ENCODE measurements at regions not wholly inside any gene's neighbourhood (a gene's known extent, or its start where the extent isn't known, plus 50 kb on each side); places are given as distances from the start of the nearest gene placed in this dataset.

- no peaks in the 10 kb centered on the region for H3K4me1 Mint-ChIP-seq
- peaks cover 4% of the 10 kb centered on the region for H3K27me3 Mint-ChIP-seq
- H3K4me3 Mint-ChIP-seq = no peak overlapping the region
- H3K27ac Mint-ChIP-seq = no peak overlapping the region
- no peak for DNase-seq
- ATAC-seq = no peak
- no peaks in the 10 kb centered on the region for H3K9me3 Mint-ChIP-seq
Measured at GRCh38 chr11:116698080-116698479, 74.7 kb downstream of the BUD13 start.

- peak overlapping the region in 1 of 2 donors; percentile 57 for H3K27ac Mint-ChIP-seq
- no peaks in the 10 kb centered on the region for H3K4me1 Mint-ChIP-seq
- no peaks in the 10 kb centered on the region for H3K9me3 Mint-ChIP-seq
- no peak overlapping the region for H3K4me3 Mint-ChIP-seq
- no peak for DNase-seq
- ATAC-seq = no peak
- no peaks in the 10 kb centered on the region for H3K27me3 Mint-ChIP-seq
Measured at GRCh38 chr11:116697639-116698038, 75.1 kb downstream of the BUD13 start.

- ATAC-seq (no peak), DNase-seq (no peak)
- Mint-ChIP-seq H3K4me3 (no peak overlapping the region), H3K9me3 (no peaks in the 10 kb centered on the region), H3K27ac (no peak overlapping the region), H3K4me1 (no peaks in the 10 kb centered on the region), H3K27me3 (no peaks in the 10 kb centered on the region)
Measured at GRCh38 chr11:116697011-116697410, 75.8 kb downstream of the BUD13 start.

GRCh38 chr11:116696381-116696941 is 76.3 kb downstream of the BUD13 start:
- DNase-seq (no peak), ATAC-seq (no peak)
- Mint-ChIP-seq H3K4me3 (no peak overlapping the region), H3K27ac (no peak overlapping the region), H3K27me3 (no peaks in the 10 kb centered on the region), H3K9me3 (no peaks in the 10 kb centered on the region), H3K4me1 (no peaks in the 10 kb centered on the region)

DNA sequence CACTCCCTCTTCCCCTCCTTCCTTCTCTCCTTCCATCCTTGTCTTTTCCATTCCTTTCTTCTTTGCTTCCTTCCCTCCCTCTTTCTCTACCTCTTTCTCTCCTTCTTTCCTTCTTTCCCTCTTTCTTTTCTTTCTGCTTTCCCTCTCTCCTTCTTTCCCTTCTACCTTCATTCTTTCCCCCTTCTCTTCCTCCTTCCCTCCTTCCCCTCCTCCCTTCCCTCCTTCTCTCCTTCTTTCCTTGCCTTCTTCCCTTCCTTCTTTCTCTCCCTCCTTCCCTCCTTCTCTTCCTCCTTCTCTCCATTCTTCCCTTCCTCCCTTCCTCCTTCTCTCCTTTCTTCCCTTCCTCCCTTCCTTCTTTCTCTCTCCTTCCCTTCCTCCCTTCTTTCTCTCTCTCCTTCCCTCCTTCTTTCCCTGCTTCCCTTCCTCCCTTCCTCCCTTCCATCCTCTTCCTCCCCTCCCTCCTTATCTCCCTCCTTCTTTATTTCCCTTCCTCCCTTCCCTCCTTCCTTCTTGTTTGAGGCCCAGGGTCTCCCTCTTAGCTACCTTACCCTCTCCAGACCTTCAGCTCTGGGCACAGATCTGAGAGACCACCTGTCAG is 77.0 kb downstream of the BUD13 start:
- DNase-seq (no peak), ATAC-seq (no peak)
- Mint-ChIP-seq H3K4me3 (no peak overlapping the region), H3K27me3 (no peaks in the 10 kb centered on the region), H3K9me3 (no peaks in the 10 kb centered on the region), H3K27ac (no peak overlapping the region), H3K4me1 (no peaks in the 10 kb centered on the region)

GRCh38 chr11:116694815-116695590 is 77.8 kb downstream of the BUD13 start:
- Mint-ChIP-seq H3K27ac (no peak overlapping the region), H3K9me3 (no peaks in the 10 kb centered on the region), H3K4me1 (no peaks in the 10 kb centered on the region), H3K27me3 (no peaks in the 10 kb centered on the region), H3K4me3 (no peak overlapping the region)
- no peak for ATAC-seq
- no peak for DNase-seq

GRCh38 chr11:116694349-116694725 is 78.5 kb downstream of the BUD13 start:
- no peak for ATAC-seq
- Mint-ChIP-seq H3K4me3 (no peak overlapping the region), H3K27me3 (no peaks in the 10 kb centered on the region), H3K9me3 (no peaks in the 10 kb centered on the region), H3K4me1 (no peaks in the 10 kb centered on the region), H3K27ac (no peak overlapping the region)
- no peak for DNase-seq

DNA sequence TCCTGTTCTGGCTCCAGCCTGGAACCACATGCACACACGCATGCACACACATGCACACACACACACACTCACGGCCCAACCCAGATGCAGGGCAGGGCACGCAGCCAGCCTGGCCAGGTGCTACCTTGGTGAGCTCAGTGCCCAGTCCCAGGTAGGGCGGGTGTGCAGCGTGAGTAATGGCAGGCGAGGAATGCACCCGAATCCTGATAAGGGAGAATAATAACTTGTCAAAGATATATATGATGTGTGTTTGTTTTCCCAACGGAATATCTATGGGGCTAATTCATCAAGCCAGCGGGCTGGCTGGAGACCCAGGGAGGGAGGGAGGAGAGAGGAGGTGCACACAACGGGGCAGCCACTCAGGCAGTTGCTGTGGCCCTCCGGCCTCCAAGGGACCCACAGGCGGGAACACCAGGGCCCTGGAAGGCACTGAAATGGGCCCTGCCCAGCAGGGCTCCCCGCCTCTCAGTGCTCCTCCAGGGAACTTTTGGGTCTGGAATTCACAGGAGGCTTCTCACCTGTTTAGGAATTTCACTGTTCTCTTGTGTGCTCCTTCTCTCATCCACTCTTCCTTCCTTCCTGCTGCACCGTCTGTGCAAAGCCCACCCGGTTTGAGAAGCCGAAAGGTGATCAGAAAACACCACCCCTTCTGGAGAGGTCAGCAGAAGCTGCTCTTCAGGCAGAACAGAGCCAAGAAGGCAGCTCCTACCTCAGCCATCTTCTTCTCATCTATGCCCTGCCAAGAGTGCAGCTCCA is 79.0 kb downstream of the BUD13 start:
- no peaks in the 10 kb centered on the region for H3K27me3 Mint-ChIP-seq
- H3K4me1 Mint-ChIP-seq = no peaks in the 10 kb centered on the region
- H3K9me3 Mint-ChIP-seq = no peaks in the 10 kb centered on the region
- no peak overlapping the region for H3K4me3 Mint-ChIP-seq
- H3K27ac Mint-ChIP-seq = no peak overlapping the region
- ATAC-seq (no peak), DNase-seq (no peak)

DNA sequence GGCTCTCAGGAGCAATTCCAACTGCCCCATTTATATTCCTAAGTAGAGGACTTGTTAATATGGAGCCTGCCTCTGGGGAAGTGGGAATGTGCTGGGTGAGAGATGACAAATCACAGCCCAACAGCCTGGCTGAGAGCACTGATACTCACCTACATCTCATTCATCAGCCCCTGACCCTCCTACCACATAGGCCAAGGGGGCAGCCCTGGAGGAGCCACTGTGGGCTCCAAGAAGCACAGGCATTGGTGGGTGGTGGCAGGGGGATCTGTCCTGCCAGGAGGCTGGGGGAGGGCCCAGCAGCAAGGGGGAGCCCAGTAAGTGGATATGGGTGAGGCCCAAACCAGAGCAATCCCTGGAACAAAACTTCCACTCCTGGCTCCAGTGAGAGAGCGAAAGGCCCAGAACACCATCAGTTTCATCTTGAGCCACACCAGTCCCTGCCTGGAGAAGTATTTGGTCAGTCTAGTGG is 79.7 kb downstream of the BUD13 start:
- Mint-ChIP-seq H3K27ac (no peak overlapping the region), H3K27me3 (peaks cover under 1% of the 10 kb centered on the region), H3K4me1 (no peaks in the 10 kb centered on the region), H3K4me3 (no peak overlapping the region), H3K9me3 (no peaks in the 10 kb centered on the region)
- ATAC-seq (no peak), DNase-seq (no peak)

GRCh38 chr11:116692318-116693101 is 80.3 kb downstream of the BUD13 start:
- Mint-ChIP-seq H3K27me3 (peaks cover 7% of the 10 kb centered on the region), H3K9me3 (no peaks in the 10 kb centered on the region), H3K4me1 (no peaks in the 10 kb centered on the region), H3K4me3 (no peak overlapping the region), H3K27ac (no peak overlapping the region)
- DNase-seq (no peak), ATAC-seq (no peak)

DNA sequence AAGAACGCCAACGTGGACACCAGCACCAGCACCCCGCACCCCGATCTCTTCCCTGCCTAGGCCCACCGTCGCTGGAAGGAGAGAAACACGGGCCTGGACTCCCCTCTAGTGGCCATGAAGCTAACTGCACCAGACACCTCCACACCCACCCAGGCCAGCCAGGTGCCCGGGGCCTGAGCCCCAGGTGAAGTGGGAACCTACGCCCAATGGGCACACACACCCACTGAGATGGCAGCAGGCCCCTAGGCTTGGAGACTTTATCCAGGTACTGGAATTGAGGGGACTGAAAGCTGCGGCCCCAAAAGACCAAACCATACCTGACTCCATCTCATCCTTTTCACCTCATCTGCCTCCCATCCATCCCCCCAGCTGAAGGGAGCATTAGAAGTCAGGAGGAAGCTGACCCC is 81.0 kb downstream of the BUD13 start:
- ATAC-seq (peak; percentile 77), DNase-seq (peak; percentile 60 to 66)
- H3K4me1 Mint-ChIP-seq = no peaks in the 10 kb centered on the region
- peaks cover 8% of the 10 kb centered on the region for H3K27me3 Mint-ChIP-seq
- no peak overlapping the region for H3K4me3 Mint-ChIP-seq
- H3K27ac Mint-ChIP-seq = no peak overlapping the region
- H3K9me3 Mint-ChIP-seq = no peaks in the 10 kb centered on the region

DNA sequence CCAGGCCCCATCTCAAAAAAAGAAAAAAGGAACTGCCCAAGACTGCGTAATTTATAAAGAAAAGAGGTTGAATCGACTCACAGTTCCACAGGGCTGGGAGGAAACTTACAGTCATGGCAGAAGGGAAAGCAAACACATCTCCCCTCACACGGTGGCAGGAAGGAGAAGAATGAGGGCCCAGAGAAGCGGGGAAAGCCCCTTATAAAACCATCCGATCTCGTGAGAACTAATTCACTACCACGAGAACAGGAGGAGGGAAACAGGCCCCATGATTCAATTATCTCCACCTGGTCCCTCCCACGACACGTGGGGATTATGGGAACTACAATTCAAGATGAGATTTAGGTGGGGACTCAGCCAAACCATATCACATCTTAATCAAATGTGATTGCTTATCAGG is 82.2 kb downstream of the BUD13 start:
- Mint-ChIP-seq H3K4me3 (no peak overlapping the region), H3K27ac (no peak overlapping the region), H3K9me3 (no peaks in the 10 kb centered on the region), H3K4me1 (no peaks in the 10 kb centered on the region), H3K27me3 (peaks cover 8% of the 10 kb centered on the region)
- ATAC-seq (no peak), DNase-seq (no peak)

DNA sequence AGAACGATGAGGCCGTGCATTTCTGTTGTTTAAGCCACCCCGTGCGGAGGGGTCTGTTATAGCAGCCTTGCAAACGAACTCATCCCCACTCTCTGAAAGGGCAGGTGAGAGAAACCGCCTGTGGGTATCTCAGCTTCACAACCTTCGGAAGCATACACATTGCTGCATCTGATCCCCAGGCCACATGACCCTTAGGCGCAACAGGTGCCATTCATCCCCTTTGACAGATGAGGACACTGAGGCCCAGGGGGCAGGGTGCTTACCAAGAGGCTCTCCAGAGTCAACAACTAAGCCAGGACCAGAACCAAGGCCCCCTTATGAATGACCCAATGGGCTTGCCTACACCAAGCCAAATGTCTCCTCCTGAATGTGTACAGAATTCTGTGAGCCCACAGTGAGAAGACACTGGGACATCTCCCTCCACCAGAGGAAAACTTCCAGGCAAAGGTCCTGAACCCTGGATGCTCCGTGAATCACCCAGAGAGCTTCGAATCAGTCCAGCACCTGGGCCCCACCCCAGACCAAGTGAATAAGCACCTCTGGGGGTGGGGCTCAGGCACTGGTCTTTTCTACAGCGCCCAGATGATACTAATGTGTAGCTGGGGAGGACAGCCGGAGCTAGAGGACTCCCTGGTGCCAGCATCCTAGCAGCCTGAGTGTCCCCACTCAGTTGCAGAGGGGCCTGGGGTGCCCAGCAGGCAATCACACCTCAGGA is 83.2 kb downstream of the BUD13 start:
- Mint-ChIP-seq H3K4me1 (no peaks in the 10 kb centered on the region), H3K27me3 (peaks cover 8% of the 10 kb centered on the region), H3K27ac (peak overlapping the region in 1 of 2 donors; percentile 75), H3K4me3 (no peak overlapping the region), H3K9me3 (no peaks in the 10 kb centered on the region)
- ATAC-seq (no peak), DNase-seq (no peak)

GRCh38 chr11:116688202-116688540 is 84.6 kb downstream of the BUD13 start:
- peaks cover 8% of the 10 kb centered on the region for H3K27me3 Mint-ChIP-seq
- H3K4me1 Mint-ChIP-seq = no peaks in the 10 kb centered on the region
- no peaks in the 10 kb centered on the region for H3K9me3 Mint-ChIP-seq
- ATAC-seq (no peak), DNase-seq (no peak)
- no peak overlapping the region for H3K27ac Mint-ChIP-seq
- H3K4me3 Mint-ChIP-seq = no peak overlapping the region
